H1 (cell line): ENCODE measurements at regions not wholly inside any gene's neighbourhood (a gene's known extent, or its start where the extent isn't known, plus 50 kb on each side); places are given as distances from the start of the nearest gene placed in this dataset.

ENCODE experiments used
- CTCF ChIA-PET: fragments of 300-600 bp; sonication (Branson Sonifier 250); formaldehyde crosslinking; loops from one replicate; lab custom pipeline; 2021; ENCODE audit not compliant: partially characterized antibody; lab: Charles Lee
- POLR2A ChIA-PET: fragments of 300-600 bp; sonication (Branson Sonifier 250); formaldehyde crosslinking; loops from one replicate; lab custom pipeline; 2021; ENCODE audit warnings: inconsistent platforms; ENCODE audit not compliant: partially characterized antibody; lab: Charles Lee
- DNase-seq, 2 experiments: peaks; one replicate each; pipeline versions ENCODE4 v3.0.0 to v3.0.0-alpha.2; 2010 to 2022; ENCODE audit warnings: low spot score in 2 of 2, low read depth in 1 of 2, mixed read lengths in 1 of 2
- FAIRE-seq: peaks from 2 replicates; lab custom pipeline; 2011; peaks lifted over from hg19 to GRCh38; lab: Jason Lieb, UNC
- H2AFZ ChIP-seq: 2 replicates; pipeline ENCODE4 v1.8.1; 2012; ENCODE audit warnings: low read length, inconsistent platforms
- H2AK5ac ChIP-seq: 2 replicates; pipeline ENCODE4 v1.6.1; 2013; ENCODE audit warnings: low read depth, low read length
- H2BK120ac ChIP-seq: replicated peaks from 2 replicates; pipeline ENCODE3; 2013; ENCODE audit warnings: low read depth, low read length, inconsistent platforms
- H2BK12ac ChIP-seq: 2 replicates; pipeline ENCODE4 v1.6.1; 2013; ENCODE audit warnings: low read depth, low read length
- H2BK15ac ChIP-seq: 2 replicates; pipeline ENCODE4 v1.6.1; 2013; ENCODE audit warnings: low read length
- H2BK20ac ChIP-seq: 2 replicates; pipeline ENCODE4 v1.6.1; 2013; ENCODE audit warnings: low read length
- H2BK5ac ChIP-seq: 2 replicates; pipeline ENCODE4 v1.6.1; 2013; ENCODE audit warnings: low read depth, low read length
- H3K14ac ChIP-seq: 2 replicates; pipeline ENCODE4 v1.6.1; 2013; ENCODE audit warnings: inconsistent platforms; ENCODE audit not compliant: insufficient read length
- H3K18ac ChIP-seq: 2 replicates; pipeline ENCODE4 v1.6.1; 2013; ENCODE audit warnings: low read length; ENCODE audit errors: extremely low read depth
- H3K23ac ChIP-seq: 2 replicates; pipeline ENCODE4 v1.6.1; 2013; ENCODE audit warnings: inconsistent platforms; ENCODE audit not compliant: insufficient read length
- H3K23me2 ChIP-seq: 2 replicates; pipeline ENCODE4 v1.6.1; 2013; ENCODE audit warnings: low read depth, low read length
- H3K27ac ChIP-seq: 2 replicates; pipeline ENCODE4 v1.6.1; 2011; ENCODE audit warnings: low read depth, low read length, inconsistent platforms
- H3K27me3 ChIP-seq, 4 experiments: replicated peaks in 1 of 4; 1 replicate in 1 of 4; 2 replicates in 3 of 4; pipeline versions ENCODE4 v1.6.1 to v1.8.1; 2011 to 2013; ENCODE audit warnings: low read length in 3 of 4, mild to moderate bottlenecking in 3 of 4, inconsistent platforms in 2 of 4, mixed read lengths in 2 of 4, moderate library complexity in 1 of 4; ENCODE audit not compliant: control insufficient read depth in 3 of 4, insufficient read depth in 3 of 4; ENCODE audit errors: extremely low read depth in 1 of 4
- H3K36me3 ChIP-seq, 4 experiments: 2 replicates each; pipeline versions ENCODE4 v1.6.1 to v1.8.1; 2011 to 2013; ENCODE audit warnings: mild to moderate bottlenecking in 4 of 4, low read length in 3 of 4, moderate library complexity in 2 of 4, control low read depth in 1 of 4, inconsistent platforms in 1 of 4; ENCODE audit not compliant: insufficient read depth in 4 of 4, control insufficient read depth in 2 of 4
- H3K4ac ChIP-seq: replicated peaks from 2 replicates; pipeline ENCODE3; 2013; ENCODE audit warnings: low read length, low read depth, mixed read lengths, inconsistent platforms; ENCODE audit not compliant: insufficient read length
- H3K4me1 ChIP-seq, 4 experiments: replicated peaks in 1 of 4; 1 replicate in 1 of 4; 2 replicates in 3 of 4; pipeline versions ENCODE4 v1.6.1 to v1.8.1; 2011 to 2013; ENCODE audit warnings: low read length in 3 of 4, inconsistent platforms in 2 of 4, mixed read lengths in 1 of 4; ENCODE audit not compliant: insufficient read depth in 4 of 4, control insufficient read depth in 3 of 4
- H3K4me2 ChIP-seq, 2 experiments: 2 replicates each; pipeline versions ENCODE4 v1.6.1 to v1.8.1; 2011 to 2013; ENCODE audit warnings: low read depth in 2 of 2, low read length in 2 of 2, control low read depth in 1 of 2, inconsistent platforms in 1 of 2, mild to moderate bottlenecking in 1 of 2; ENCODE audit not compliant: insufficient read depth in 1 of 2
- H3K4me3 ChIP-seq, 4 experiments: fragments of 200-600, 300-600 bp in 1 of 4; sonication (generic), shearing (Covaris generic), sonication (Bioruptor Twin) in 1 of 4; 2 replicates each; pipeline versions ENCODE4 v1.5.1 to v1.8.1; 2011 to 2016; ENCODE audit warnings: low read length in 4 of 4, low read depth in 3 of 4, control low read depth in 2 of 4, inconsistent platforms in 2 of 4, mild to moderate bottlenecking in 2 of 4, mixed read lengths in 1 of 4, moderate library complexity in 1 of 4; ENCODE audit not compliant: insufficient read depth in 2 of 4; ENCODE audit errors: extremely low read depth in 1 of 4
- H3K56ac ChIP-seq: replicated peaks from 2 replicates; pipeline ENCODE3; 2013; ENCODE audit warnings: low read depth, mild to moderate bottlenecking, mixed read lengths, low read length, inconsistent platforms; ENCODE audit not compliant: insufficient read length
- H3K79me1 ChIP-seq: 2 replicates; pipeline ENCODE4 v1.6.1; 2013; ENCODE audit warnings: low read depth, low read length, control low read depth
- H3K79me2 ChIP-seq, 2 experiments: 2 replicates each; pipeline versions ENCODE4 v1.6.1 to v1.8.1; 2012 to 2013; ENCODE audit warnings: low read length in 2 of 2, mild to moderate bottlenecking in 2 of 2, inconsistent platforms in 1 of 2; ENCODE audit not compliant: insufficient read depth in 2 of 2, control insufficient read depth in 1 of 2
- H3K9ac ChIP-seq, 4 experiments: replicated peaks in 1 of 4; 1 replicate in 1 of 4; 2 replicates in 3 of 4; pipeline versions ENCODE4 v1.6.1 to v1.8.1; 2011 to 2013; ENCODE audit warnings: low read depth in 3 of 4, low read length in 3 of 4, control low read depth in 2 of 4, mild to moderate bottlenecking in 2 of 4, moderate library complexity in 2 of 4, inconsistent platforms in 1 of 4; ENCODE audit errors: extremely low read depth in 1 of 4
- H3K9me3 ChIP-seq, 2 experiments: 2 replicates each; pipeline versions ENCODE4 v1.6.1 to v1.8.1; 2012 to 2013; ENCODE audit warnings: mild to moderate bottlenecking in 2 of 2, moderate library complexity in 2 of 2, control low read depth in 1 of 2, inconsistent platforms in 1 of 2, low read depth in 1 of 2, low read length in 1 of 2, mixed read lengths in 1 of 2; ENCODE audit not compliant: insufficient read depth in 2 of 2
- H4K20me1 ChIP-seq, 2 experiments: replicated peaks in 1 of 2; 2 replicates each; pipeline versions ENCODE3 to v1.8.1; 2011 to 2013; ENCODE audit warnings: inconsistent platforms in 2 of 2, low read length in 2 of 2, mild to moderate bottlenecking in 1 of 2; ENCODE audit not compliant: insufficient read depth in 2 of 2, control insufficient read depth in 1 of 2
- H4K5ac ChIP-seq: 2 replicates; pipeline ENCODE4 v1.6.1; 2013; ENCODE audit warnings: low read length, low read depth, mixed read lengths, inconsistent platforms; ENCODE audit not compliant: insufficient read length
- H4K8ac ChIP-seq: 2 replicates; pipeline ENCODE4 v1.8.0; 2013; ENCODE audit warnings: mild to moderate bottlenecking, moderate library complexity, low read length, inconsistent platforms; ENCODE audit not compliant: insufficient read depth; ENCODE audit errors: extremely low read depth
- H4K91ac ChIP-seq: replicated peaks from 2 replicates; pipeline ENCODE3; 2013; ENCODE audit warnings: low read length, mixed read lengths, inconsistent platforms; ENCODE audit not compliant: insufficient read length
- BRCA1 ChIP-seq: IDR thresholded peaks from 2 replicates; pipeline ENCODE4 v1.6.1; 2012; ENCODE audit warnings: low read depth, low read length, improper control_type of control experiment
- CHD2 ChIP-seq: IDR thresholded peaks from 2 replicates; pipeline ENCODE4 v1.6.1; 2012; ENCODE audit warnings: low read length, improper control_type of control experiment
- GABPA ChIP-seq: IDR thresholded peaks from 2 replicates; pipeline ENCODE4 v1.6.1; 2011; ENCODE audit warnings: mild to moderate bottlenecking, low read length, moderate library complexity, borderline replicate concordance; ENCODE audit not compliant: insufficient read depth
- HDAC2 ChIP-seq, 2 experiments: fragments of 300-600 bp in 1 of 2; sonication (generic) in 1 of 2; IDR thresholded peaks; 2 replicates each; pipeline ENCODE4 v1.6.1; 2011 to 2012; ENCODE audit warnings: low read depth in 2 of 2, low read length in 2 of 2, mild to moderate bottlenecking in 2 of 2, moderate library complexity in 2 of 2, borderline replicate concordance in 1 of 2, inconsistent platforms in 1 of 2
- HDAC6 ChIP-seq: IDR thresholded peaks from one replicate; pipeline ENCODE4 v1.7.1; 2012; ENCODE audit warnings: low read depth, mild to moderate bottlenecking, inconsistent platforms, low read length, moderate library complexity
- KDM1A ChIP-seq: fragments of 200-600, 300-600 bp; sonication (generic); IDR thresholded peaks from 2 replicates; pipeline ENCODE4 v1.7.1; 2016; ENCODE audit warnings: mild to moderate bottlenecking, low read length, borderline replicate concordance
- POLR2A ChIP-seq, 2 experiments: IDR thresholded peaks; 1 replicate in 1 of 2; 2 replicates in 1 of 2; pipeline ENCODE4 v1.6.1; 2011; ENCODE audit warnings: low read depth in 2 of 2, low read length in 2 of 2, mild to moderate bottlenecking in 2 of 2; ENCODE audit errors: control extremely low read depth in 1 of 2
- RAD21 ChIP-seq, 2 experiments: IDR thresholded peaks in 1 of 2; conservative IDR thresholded peaks in 1 of 2; 2 replicates each; pipeline ENCODE4 v1.6.1; 2011; ENCODE audit warnings: low read depth in 2 of 2, low read length in 2 of 2, improper control_type of control experiment in 1 of 2, inconsistent platforms in 1 of 2, mild to moderate bottlenecking in 1 of 2, moderate library complexity in 1 of 2
- SAP30 ChIP-seq: fragments of 300-600 bp; sonication (generic); IDR thresholded peaks from 2 replicates; pipeline ENCODE4 v1.7.1; 2012; ENCODE audit warnings: low read length, moderate library complexity, mild to moderate bottlenecking, inconsistent platforms; ENCODE audit not compliant: insufficient read depth, insufficient replicate concordance
- SP2 ChIP-seq: IDR thresholded peaks from 2 replicates; pipeline ENCODE4 v1.6.1; 2012; ENCODE audit warnings: mild to moderate bottlenecking, low read length, inconsistent platforms
- TBP ChIP-seq: IDR thresholded peaks from 2 replicates; pipeline ENCODE4 v1.6.1; 2011; ENCODE audit warnings: low read depth, low read length, improper control_type of control experiment
- WGBS, 2 experiments: shearing (Covaris generic) in 1 of 2; methylation state at CpG; one replicate each; pipeline versions ENCODE4 v1.1.6 to v1.1.7; 2013 to 2015; ENCODE audit warnings: low lambda C conversion rate in 2 of 2, mixed read lengths in 2 of 2, inconsistent platforms in 1 of 2, low coverage in 1 of 2, missing lambda C conversion rate in 1 of 2; ENCODE audit not compliant: insufficient replicate concordance in 2 of 2, insufficient coverage in 1 of 2, insufficient read length in 1 of 2; ENCODE audit errors: extremely low coverage in 1 of 2, missing lambda C conversion rate in 1 of 2; 5-methylcytosine and 5-hydroxymethylcytosine counted together
- TF ChIP-seq, protein P1 (sequence below), 3 experiments: IDR thresholded peaks; 1 replicate in 2 of 3; 2 replicates in 1 of 3; pipeline versions ENCODE4 v1.5.1 to v1.6.1; 2011; ENCODE audit warnings: low read length in 3 of 3, mild to moderate bottlenecking in 3 of 3, inconsistent platforms in 2 of 3, low read depth in 1 of 3, moderate library complexity in 1 of 3; ENCODE audit not compliant: insufficient read depth in 1 of 3; ENCODE audit errors: control extremely low read depth in 1 of 3

DNA sequence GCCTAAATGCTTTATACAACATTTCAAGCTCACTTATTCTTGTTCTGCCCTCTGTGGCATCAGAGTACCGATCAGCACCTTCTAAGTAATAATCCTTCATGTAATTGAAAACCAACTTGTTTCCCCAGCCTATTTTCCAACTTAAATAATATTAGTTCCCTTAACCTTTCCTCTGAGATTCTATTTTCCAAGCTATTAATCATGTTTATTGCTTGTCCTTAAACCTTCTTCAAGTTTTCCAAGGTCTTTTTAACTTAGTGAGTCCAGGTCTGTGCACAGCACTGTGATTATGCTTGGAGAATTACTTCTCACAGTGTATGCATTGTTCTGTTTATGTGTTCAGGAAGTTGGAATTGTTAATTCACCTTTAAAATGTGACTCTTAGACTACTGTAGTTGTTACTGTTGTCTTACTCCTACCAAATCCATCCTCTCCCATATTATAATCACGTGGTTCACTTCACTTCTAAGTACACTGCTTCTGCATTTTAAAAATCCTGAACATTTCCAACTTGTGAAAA lies 1039.3 kb upstream of the FOXG1 start:
- FAIRE-seq (no peak), DNase-seq (no peak)
- Histone ChIP-seq H3K27me3 (no peaks in the 10 kb centered on the region), H2AK5ac (no peak overlapping the region), H3K27ac (no peak overlapping the region), H3K9me3 (no peaks in the 10 kb centered on the region), H3K4me1 (peaks cover 0 to 8% (median 0%) of the 10 kb centered on the region in 4 experiments; a peak in 1 of 7 replicates), H2BK12ac (no peak overlapping the region), H3K4me2 (no peak overlapping the region), H3K23ac (no peak overlapping the region), H4K20me1 (no peaks in the 10 kb centered on the region), H3K79me2 (no peaks in the 10 kb centered on the region), H2BK20ac (no peak overlapping the region), H4K8ac (no peak overlapping the region), H2BK120ac (no peak overlapping the region), H3K18ac (no peak overlapping the region), H4K5ac (no peak overlapping the region), H3K4me3 (no peak overlapping the region), H3K23me2 (no peaks in the 10 kb centered on the region), H3K9ac (no peak overlapping the region), H3K79me1 (no peaks in the 10 kb centered on the region), H2BK5ac (no peak overlapping the region), H3K4ac (no peak overlapping the region), H2AFZ (no peak overlapping the region), H3K56ac (no peak overlapping the region), H3K36me3 (no peaks in the 10 kb centered on the region), H3K14ac (no peak overlapping the region), H4K91ac (no peak overlapping the region), H2BK15ac (no peak overlapping the region)
- 88% methylated on average over 2 of the region's 2 CpGs; no CpG with 5 or more reads in 1 of the 2 experiments for WGBS, 2 experiments
- ChIA-PET CTCF (no interaction called here), POLR2A (no interaction called here)
- TF ChIP-seq GABPA (no peak), CHD2 (no peak), RAD21 (IDR thresholded peaks at IDR 0.05 in 1 of 2, conservative IDR thresholded peaks at IDR 0.05 in 1 of 2; ENCODE audit: low read depth in 2 of 2, low read length in 2 of 2) (no peak), SAP30 (no peak), HDAC2 (IDR thresholded peaks at IDR 0.05; ENCODE audit: borderline replicate concordance in 1 of 2, low read depth in 2 of 2, low read length in 2 of 2) (no peak), KDM1A (no peak), POLR2A (IDR thresholded peaks at IDR 0.05; ENCODE audit: control extremely low read depth in 1 of 2, low read depth in 2 of 2, low read length in 2 of 2) (no peak), TBP (no peak), SP2 (no peak), HDAC6 (no peak), BRCA1 (no peak)
- TF ChIP-seq, protein P1, sequence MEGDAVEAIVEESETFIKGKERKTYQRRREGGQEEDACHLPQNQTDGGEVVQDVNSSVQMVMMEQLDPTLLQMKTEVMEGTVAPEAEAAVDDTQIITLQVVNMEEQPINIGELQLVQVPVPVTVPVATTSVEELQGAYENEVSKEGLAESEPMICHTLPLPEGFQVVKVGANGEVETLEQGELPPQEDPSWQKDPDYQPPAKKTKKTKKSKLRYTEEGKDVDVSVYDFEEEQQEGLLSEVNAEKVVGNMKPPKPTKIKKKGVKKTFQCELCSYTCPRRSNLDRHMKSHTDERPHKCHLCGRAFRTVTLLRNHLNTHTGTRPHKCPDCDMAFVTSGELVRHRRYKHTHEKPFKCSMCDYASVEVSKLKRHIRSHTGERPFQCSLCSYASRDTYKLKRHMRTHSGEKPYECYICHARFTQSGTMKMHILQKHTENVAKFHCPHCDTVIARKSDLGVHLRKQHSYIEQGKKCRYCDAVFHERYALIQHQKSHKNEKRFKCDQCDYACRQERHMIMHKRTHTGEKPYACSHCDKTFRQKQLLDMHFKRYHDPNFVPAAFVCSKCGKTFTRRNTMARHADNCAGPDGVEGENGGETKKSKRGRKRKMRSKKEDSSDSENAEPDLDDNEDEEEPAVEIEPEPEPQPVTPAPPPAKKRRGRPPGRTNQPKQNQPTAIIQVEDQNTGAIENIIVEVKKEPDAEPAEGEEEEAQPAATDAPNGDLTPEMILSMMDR (IDR thresholded peaks at IDR 0.05; ENCODE audit: control extremely low read depth in 1 of 3, insufficient read depth in 1 of 3, low read depth in 1 of 3, low read length in 3 of 3): no peak
